H9 (cell line): ENCODE measurements at regions not wholly inside any gene's neighbourhood (a gene's known extent, or its start where the extent isn't known, plus 50 kb on each side); places are given as distances from the start of the nearest gene placed in this dataset.

ENCODE experiments used
- DNase-seq: peaks from one replicate; pipeline ENCODE4 v3.0.0-alpha.2; 2017
- H2AFZ ChIP-seq: one replicate; pipeline ENCODE4 v1.6.1; 2013; ENCODE audit warnings: mild to moderate bottlenecking, low read length, control low read depth, moderate library complexity
- H2AK5ac ChIP-seq: 2 replicates; pipeline ENCODE4 v1.6.1; 2013; ENCODE audit warnings: low read length, control low read depth, mixed read lengths; ENCODE audit not compliant: insufficient read length
- H2BK120ac ChIP-seq: one replicate; pipeline ENCODE4 v1.6.1; 2013; ENCODE audit warnings: low read depth, mild to moderate bottlenecking, low read length, control low read depth, inconsistent platforms; ENCODE audit not compliant: poor library complexity, severe bottlenecking
- H2BK12ac ChIP-seq: 2 replicates; pipeline ENCODE4 v1.6.1; 2013; ENCODE audit warnings: low read length, control low read depth, mixed read lengths, low read depth; ENCODE audit not compliant: insufficient read length
- H2BK15ac ChIP-seq: 2 replicates; pipeline ENCODE4 v1.6.1; 2013; ENCODE audit warnings: low read depth, low read length, control low read depth
- H2BK20ac ChIP-seq: one replicate; pipeline ENCODE4 v1.6.1; 2013; ENCODE audit warnings: low read depth, mild to moderate bottlenecking, low read length, control low read depth, inconsistent platforms; ENCODE audit not compliant: poor library complexity, severe bottlenecking
- H2BK5ac ChIP-seq: 2 replicates; pipeline ENCODE4 v1.6.1; 2013; ENCODE audit warnings: low read length, control low read depth, mixed read lengths; ENCODE audit not compliant: insufficient read length
- H3K14ac ChIP-seq: 2 replicates; pipeline ENCODE4 v1.6.1; 2013; ENCODE audit warnings: low read length, control low read depth; ENCODE audit not compliant: insufficient read depth
- H3K18ac ChIP-seq: 2 replicates; pipeline ENCODE4 v1.6.1; 2013; ENCODE audit warnings: low read depth, mild to moderate bottlenecking, mixed read lengths, low read length, control low read depth; ENCODE audit not compliant: insufficient read length
- H3K23ac ChIP-seq: 2 replicates; pipeline ENCODE4 v1.6.1; 2013; ENCODE audit warnings: low read length, control low read depth, mixed read lengths, low read depth; ENCODE audit not compliant: insufficient read length
- H3K23me2 ChIP-seq: 2 replicates; pipeline ENCODE4 v1.6.1; 2013; ENCODE audit warnings: low read depth, mild to moderate bottlenecking, mixed read lengths, low read length, control low read depth; ENCODE audit not compliant: insufficient read length, poor library complexity, severe bottlenecking
- H3K27ac ChIP-seq: 2 replicates; pipeline ENCODE4 v1.5.1; 2013; ENCODE audit warnings: low read length, control low read depth, mixed read lengths, low read depth; ENCODE audit not compliant: insufficient read length
- H3K27me3 ChIP-seq: 2 replicates; pipeline ENCODE4 v1.6.1; 2013; ENCODE audit warnings: low read length, control low read depth, inconsistent platforms; ENCODE audit not compliant: insufficient read depth
- H3K4ac ChIP-seq: 2 replicates; pipeline ENCODE4 v1.6.1; 2013; ENCODE audit warnings: low read depth, mild to moderate bottlenecking, control low read depth, inconsistent platforms, low read length, moderate library complexity
- H3K4me1 ChIP-seq: 2 replicates; pipeline ENCODE4 v1.6.1; 2013; ENCODE audit warnings: low read length, control low read depth, inconsistent platforms; ENCODE audit not compliant: insufficient read depth
- H3K4me2 ChIP-seq: 2 replicates; pipeline ENCODE4 v1.6.1; 2013; ENCODE audit warnings: low read length, control low read depth, mixed read lengths; ENCODE audit not compliant: insufficient read length, insufficient read depth
- H3K56ac ChIP-seq: 2 replicates; pipeline ENCODE4 v1.6.1; 2013; ENCODE audit warnings: low read depth, mild to moderate bottlenecking, mixed read lengths, low read length, control low read depth; ENCODE audit not compliant: insufficient read length
- H3K79me1 ChIP-seq: 2 replicates; pipeline ENCODE4 v1.6.1; 2013; ENCODE audit warnings: low read depth, mild to moderate bottlenecking, moderate library complexity, low read length, control low read depth, inconsistent platforms; ENCODE audit not compliant: insufficient read depth, poor library complexity, severe bottlenecking
- H3K79me2 ChIP-seq: 2 replicates; pipeline ENCODE4 v1.6.1; 2013; ENCODE audit warnings: low read length, control low read depth, inconsistent platforms; ENCODE audit not compliant: insufficient read depth
- H3K9ac ChIP-seq: 2 replicates; pipeline ENCODE4 v1.6.1; 2013; ENCODE audit warnings: low read length, control low read depth, mixed read lengths; ENCODE audit not compliant: insufficient read length; ENCODE audit errors: extremely low read depth
- H3K9me3 ChIP-seq: one replicate; pipeline ENCODE4 v1.6.1; 2013; ENCODE audit warnings: low read depth, low read length, inconsistent platforms; ENCODE audit not compliant: control insufficient read depth
- H3T11ph ChIP-seq: one replicate; pipeline ENCODE4 v1.6.1; 2013; ENCODE audit warnings: mild to moderate bottlenecking, low read length, control low read depth, inconsistent platforms
- H4K20me1 ChIP-seq: one replicate; pipeline ENCODE4 v1.6.1; 2013; ENCODE audit not compliant: control insufficient read depth, insufficient read length, insufficient read depth
- H4K5ac ChIP-seq: 2 replicates; pipeline ENCODE4 v1.6.1; 2013; ENCODE audit warnings: low read depth, mild to moderate bottlenecking, mixed read lengths, low read length, control low read depth; ENCODE audit not compliant: insufficient read length
- H4K8ac ChIP-seq: replicated peaks from 2 replicates; pipeline ENCODE4 v1.6.1; 2013; ENCODE audit warnings: low read length, control low read depth, mixed read lengths, low read depth; ENCODE audit not compliant: insufficient read length
- H4K91ac ChIP-seq: 2 replicates; pipeline ENCODE4 v1.6.1; 2013; ENCODE audit warnings: low read depth, mild to moderate bottlenecking, moderate library complexity, mixed read lengths, low read length, control low read depth; ENCODE audit not compliant: insufficient read length
- H3K27ac Mint-ChIP-seq, 3 experiments: 2 replicates in 2 of 3; 3 replicates in 1 of 3; pipeline ENCODE4 v1.8.0; 2020 to 2021; ENCODE audit warnings: mixed read lengths in 3 of 3, mild to moderate bottlenecking in 1 of 3, moderate library complexity in 1 of 3
- H3K27me3 Mint-ChIP-seq: 2 replicates; pipeline ENCODE4 v1.8.0; 2021; ENCODE audit warnings: low read depth, mild to moderate bottlenecking, moderate library complexity, mixed read lengths
- H3K36me3 Mint-ChIP-seq, 3 experiments: 2 replicates in 2 of 3; 3 replicates in 1 of 3; pipeline ENCODE4 v1.8.0; 2020 to 2021; ENCODE audit warnings: low read depth in 3 of 3, mixed read lengths in 3 of 3; ENCODE audit not compliant: insufficient read depth in 1 of 3
- H3K4me1 Mint-ChIP-seq, 2 experiments: 2 replicates each; pipeline ENCODE4 v1.8.0; 2020; ENCODE audit warnings: mixed read lengths in 2 of 2
- H3K4me3 Mint-ChIP-seq, 2 experiments: 2 replicates in 1 of 2; 3 replicates in 1 of 2; pipeline ENCODE4 v1.8.0; 2020 to 2021; ENCODE audit warnings: mild to moderate bottlenecking in 2 of 2, mixed read lengths in 2 of 2, moderate library complexity in 1 of 2
- H3K9me3 Mint-ChIP-seq, 2 experiments: 2 replicates in 1 of 2; 3 replicates in 1 of 2; pipeline ENCODE4 v1.8.0; 2020; ENCODE audit warnings: mild to moderate bottlenecking in 2 of 2, mixed read lengths in 2 of 2, moderate library complexity in 1 of 2
- WGBS: extraction: QIAGEN DNeasy Blood & Tissue Kit; methylation state at CpG from one replicate; pipeline ENCODE4 v1.1.7; 2013; ENCODE audit warnings: missing lambda C conversion rate, low lambda C conversion rate, mixed read lengths; ENCODE audit not compliant: insufficient read length; ENCODE audit errors: extremely low coverage; 5-methylcytosine and 5-hydroxymethylcytosine counted together
- TF ChIP-seq, protein P1 (sequence below): fragments of 200-600 bp; sonication (generic); conservative IDR thresholded peaks from 3 replicates; pipeline ENCODE4 v1.8.0; 2021; ENCODE audit warnings: antibody characterized with exemption, mild to moderate bottlenecking

- Mint-ChIP-seq H3K27me3 (no peaks in the 10 kb centered on the region), H3K36me3 (peaks cover 0 to 6% (median 0%) of the 10 kb centered on the region in 3 experiments; a peak in 2 of 7 replicates), H3K9me3 (0 out of 5 replicates have a peak, but pooled peaks cover 4 to 5% of the 10 kb centered on the region in 2 experiments), H3K4me1 (peaks cover 8 to 10% of the 10 kb centered on the region in 2 experiments), H3K4me3 (no peak overlapping the region), H3K27ac (no peak overlapping the region)
- no peaks in the 10 kb centered on the region for H3K27me3 ChIP-seq
- no peaks in the 10 kb centered on the region for H4K20me1 ChIP-seq
- H3K9ac ChIP-seq: no peak overlapping the region
- no CpG with 5 or more reads among the region's 4 CpGs for WGBS
- no peak overlapping the region for H4K91ac ChIP-seq
- no peak overlapping the region for H3T11ph ChIP-seq
- TF ChIP-seq, protein P1, sequence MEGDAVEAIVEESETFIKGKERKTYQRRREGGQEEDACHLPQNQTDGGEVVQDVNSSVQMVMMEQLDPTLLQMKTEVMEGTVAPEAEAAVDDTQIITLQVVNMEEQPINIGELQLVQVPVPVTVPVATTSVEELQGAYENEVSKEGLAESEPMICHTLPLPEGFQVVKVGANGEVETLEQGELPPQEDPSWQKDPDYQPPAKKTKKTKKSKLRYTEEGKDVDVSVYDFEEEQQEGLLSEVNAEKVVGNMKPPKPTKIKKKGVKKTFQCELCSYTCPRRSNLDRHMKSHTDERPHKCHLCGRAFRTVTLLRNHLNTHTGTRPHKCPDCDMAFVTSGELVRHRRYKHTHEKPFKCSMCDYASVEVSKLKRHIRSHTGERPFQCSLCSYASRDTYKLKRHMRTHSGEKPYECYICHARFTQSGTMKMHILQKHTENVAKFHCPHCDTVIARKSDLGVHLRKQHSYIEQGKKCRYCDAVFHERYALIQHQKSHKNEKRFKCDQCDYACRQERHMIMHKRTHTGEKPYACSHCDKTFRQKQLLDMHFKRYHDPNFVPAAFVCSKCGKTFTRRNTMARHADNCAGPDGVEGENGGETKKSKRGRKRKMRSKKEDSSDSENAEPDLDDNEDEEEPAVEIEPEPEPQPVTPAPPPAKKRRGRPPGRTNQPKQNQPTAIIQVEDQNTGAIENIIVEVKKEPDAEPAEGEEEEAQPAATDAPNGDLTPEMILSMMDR: no peak
- no peaks in the 10 kb centered on the region for H3K79me1 ChIP-seq
- no peak overlapping the region for H2BK15ac ChIP-seq
- H2AK5ac ChIP-seq: no peak overlapping the region
- no peak overlapping the region for H3K4ac ChIP-seq
- H3K23ac ChIP-seq: no peak overlapping the region
- H2BK20ac ChIP-seq: no peak overlapping the region
- no peak overlapping the region for H3K18ac ChIP-seq
- H2BK120ac ChIP-seq: no peak overlapping the region
- H3K79me2 ChIP-seq: no peaks in the 10 kb centered on the region
- H2AFZ ChIP-seq: no peak overlapping the region
- H3K14ac ChIP-seq: no peak overlapping the region
- no peak overlapping the region for H3K4me2 ChIP-seq
- H3K4me1 ChIP-seq: no peaks in the 10 kb centered on the region
- no peaks in the 10 kb centered on the region for H3K23me2 ChIP-seq
- DNase-seq: no peak
- no peak overlapping the region for H2BK12ac ChIP-seq
- no peaks in the 10 kb centered on the region for H3K9me3 ChIP-seq
- no peak overlapping the region for H4K8ac ChIP-seq
- H2BK5ac ChIP-seq: no peak overlapping the region
- H3K56ac ChIP-seq: no peak overlapping the region
- H4K5ac ChIP-seq: no peak overlapping the region
- H3K27ac ChIP-seq: no peak overlapping the region
These were observed 675.1 kb upstream of the ADGRL2 start for GRCh38 chr1:81125672-81126071.
